ENCODE measurements at regions not wholly inside any gene's neighbourhood (a gene's known extent, or its start where the extent isn't known, plus 50 kb on each side); places are given as distances from the start of the nearest gene placed in this dataset.

DNA sequence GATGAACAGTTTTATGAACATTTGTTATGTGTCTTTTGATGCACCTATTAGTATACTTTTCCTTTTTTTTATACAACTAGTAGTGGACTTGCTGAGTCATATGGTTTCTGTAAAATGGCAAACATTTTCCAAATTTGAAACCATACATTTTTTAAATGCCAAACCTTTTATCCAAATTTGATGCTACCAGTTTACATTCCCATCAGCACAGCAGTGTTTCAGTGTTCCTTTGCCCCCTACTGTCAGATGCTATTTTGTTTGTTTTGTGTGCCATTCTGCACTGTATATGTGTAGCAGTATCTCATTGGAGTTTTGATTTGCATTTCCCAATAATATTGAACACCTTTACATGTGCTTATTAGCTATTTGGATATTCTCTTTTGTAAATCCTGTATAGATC, 219.4 kb downstream of the TANC2 start:
- H3K4me3 ChIP-seq (ENCODE audit: low read depth, low read length): no peak overlapping the region
- TF ChIP-seq, protein P1, sequence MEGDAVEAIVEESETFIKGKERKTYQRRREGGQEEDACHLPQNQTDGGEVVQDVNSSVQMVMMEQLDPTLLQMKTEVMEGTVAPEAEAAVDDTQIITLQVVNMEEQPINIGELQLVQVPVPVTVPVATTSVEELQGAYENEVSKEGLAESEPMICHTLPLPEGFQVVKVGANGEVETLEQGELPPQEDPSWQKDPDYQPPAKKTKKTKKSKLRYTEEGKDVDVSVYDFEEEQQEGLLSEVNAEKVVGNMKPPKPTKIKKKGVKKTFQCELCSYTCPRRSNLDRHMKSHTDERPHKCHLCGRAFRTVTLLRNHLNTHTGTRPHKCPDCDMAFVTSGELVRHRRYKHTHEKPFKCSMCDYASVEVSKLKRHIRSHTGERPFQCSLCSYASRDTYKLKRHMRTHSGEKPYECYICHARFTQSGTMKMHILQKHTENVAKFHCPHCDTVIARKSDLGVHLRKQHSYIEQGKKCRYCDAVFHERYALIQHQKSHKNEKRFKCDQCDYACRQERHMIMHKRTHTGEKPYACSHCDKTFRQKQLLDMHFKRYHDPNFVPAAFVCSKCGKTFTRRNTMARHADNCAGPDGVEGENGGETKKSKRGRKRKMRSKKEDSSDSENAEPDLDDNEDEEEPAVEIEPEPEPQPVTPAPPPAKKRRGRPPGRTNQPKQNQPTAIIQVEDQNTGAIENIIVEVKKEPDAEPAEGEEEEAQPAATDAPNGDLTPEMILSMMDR (IDR thresholded peaks at IDR 0.05; ENCODE audit: control insufficient read depth, extremely low read depth, insufficient read depth): 0 out of 2 replicates have a peak, but pooled peaks have one; percentile 5
- no peak for DNase-seq (ENCODE audit: low read depth)

DNA sequence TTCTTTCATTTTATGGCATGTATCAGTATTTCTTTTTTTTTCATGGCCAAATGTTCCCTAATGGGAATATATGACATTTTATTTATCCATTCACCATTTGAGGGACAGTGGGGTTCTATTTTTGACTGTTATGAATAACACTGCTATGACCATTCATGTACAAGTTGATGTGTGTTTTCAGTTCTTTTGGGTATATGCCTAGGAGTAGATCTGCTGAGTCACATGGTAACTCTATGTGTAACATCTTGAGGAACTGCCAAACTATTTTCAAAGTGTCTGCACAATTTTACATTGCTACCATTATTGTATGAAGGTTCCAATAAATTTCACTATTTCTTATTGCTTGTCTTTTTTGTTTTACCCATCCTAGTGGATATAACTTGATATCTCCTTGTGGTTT, 223.0 kb downstream of the TANC2 start:
- TF ChIP-seq, protein P1 (IDR thresholded peaks at IDR 0.05; ENCODE audit: control insufficient read depth, extremely low read depth, insufficient read depth): no peak
- H3K4me3 ChIP-seq (ENCODE audit: low read depth, low read length): no peak overlapping the region
- no peak for DNase-seq (ENCODE audit: low read depth)

DNA sequence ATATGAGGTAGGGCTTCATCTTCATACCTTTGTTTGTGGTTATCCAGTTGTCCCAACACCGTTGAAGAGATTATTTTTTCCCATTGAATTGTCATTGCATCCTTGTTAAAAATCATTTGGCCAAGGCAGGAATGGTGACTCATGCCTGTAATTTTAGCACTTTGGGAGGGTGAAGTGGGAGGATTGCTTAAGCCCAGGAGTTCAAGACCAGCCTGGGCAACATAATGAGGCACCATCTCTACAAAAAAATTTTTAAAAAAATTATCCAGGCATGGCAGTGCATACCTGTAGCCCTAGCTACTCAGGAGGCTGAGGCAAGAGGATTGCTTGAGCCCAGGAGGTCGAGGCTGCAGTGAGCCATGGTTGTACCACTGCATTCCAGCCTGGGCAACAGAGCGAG, 223.9 kb downstream of the TANC2 start:
- TF ChIP-seq, protein P1 (IDR thresholded peaks at IDR 0.05; ENCODE audit: control insufficient read depth, extremely low read depth, insufficient read depth): no peak
- H3K4me3 ChIP-seq (ENCODE audit: low read depth, low read length): no peak overlapping the region
- no peak for DNase-seq (ENCODE audit: low read depth)

DNA sequence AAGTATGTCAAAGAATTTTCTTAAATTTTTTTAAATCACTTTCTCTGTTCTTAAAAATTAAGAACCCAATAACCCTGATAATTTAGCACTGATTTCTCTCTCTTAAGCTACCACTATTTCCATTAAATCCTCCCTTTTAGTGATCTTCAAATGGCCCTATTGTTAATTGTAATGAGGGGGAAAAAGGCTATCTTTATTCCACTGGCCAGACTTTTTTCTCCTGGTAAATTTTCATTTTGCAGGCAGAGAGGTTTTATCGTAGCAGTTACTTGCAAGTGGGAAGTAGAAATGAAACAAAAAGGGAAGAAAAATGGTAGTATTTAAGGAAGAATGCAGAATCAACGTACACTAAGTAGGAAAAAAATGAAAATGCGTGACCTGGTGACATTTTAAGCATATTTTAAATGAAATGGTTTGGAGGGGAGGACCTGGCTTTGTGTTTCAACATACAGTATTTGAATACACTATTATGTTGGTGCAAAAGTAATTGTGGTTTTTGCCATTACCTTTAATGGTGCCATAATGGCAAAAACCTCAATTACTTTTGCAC, 224.9 kb downstream of the TANC2 start:
- TF ChIP-seq, protein P1 (IDR thresholded peaks at IDR 0.05; ENCODE audit: control insufficient read depth, extremely low read depth, insufficient read depth): no peak
- no peak overlapping the region for H3K4me3 ChIP-seq (ENCODE audit: low read depth, low read length)
- DNase-seq (ENCODE audit: low read depth): no peak

DNA sequence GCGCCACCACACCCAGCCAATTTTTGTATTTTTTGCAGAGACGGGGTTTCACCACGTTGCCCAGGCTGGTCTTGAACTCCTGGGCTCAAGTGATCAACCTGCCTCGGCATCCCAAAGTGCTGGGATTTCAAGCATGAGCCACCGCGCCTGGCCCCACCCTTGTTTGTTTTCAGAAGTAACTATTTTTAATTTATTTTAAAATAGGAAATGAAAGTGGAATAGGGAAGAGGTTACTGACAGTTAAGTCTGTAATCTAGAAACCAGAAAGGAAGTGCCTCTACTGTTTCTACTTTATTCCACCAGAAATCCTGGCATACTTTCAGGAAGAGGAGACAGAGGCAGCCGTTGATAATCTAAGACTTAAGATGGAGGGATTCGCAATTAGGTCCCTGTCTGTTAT, 225.6 kb downstream of the TANC2 start:
- DNase-seq (ENCODE audit: low read depth): no peak
- TF ChIP-seq, protein P1 (IDR thresholded peaks at IDR 0.05; ENCODE audit: control insufficient read depth, extremely low read depth, insufficient read depth): no peak

DNA sequence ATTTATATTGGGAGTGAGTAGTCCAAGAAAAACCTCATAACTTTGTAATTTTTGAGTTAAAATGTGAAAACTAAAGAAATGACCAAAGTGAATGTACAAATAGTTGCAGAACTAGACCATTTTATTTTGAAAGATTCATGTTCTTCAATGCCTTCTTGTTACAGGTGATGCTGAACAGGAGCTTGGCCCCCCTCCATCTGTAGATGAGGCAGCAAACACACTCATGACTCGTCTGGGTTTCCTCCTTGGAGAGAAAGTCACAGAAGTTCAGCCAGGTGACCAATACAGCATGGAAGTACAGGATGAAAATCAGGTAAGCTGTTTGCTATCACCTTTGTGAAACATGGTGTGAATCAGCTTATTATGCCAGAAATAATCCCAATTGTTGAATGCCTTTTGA, 227.8 kb downstream of the TANC2 start:
- TF ChIP-seq, protein P1 (IDR thresholded peaks at IDR 0.05; ENCODE audit: control insufficient read depth, extremely low read depth, insufficient read depth): no peak
- no peak for DNase-seq (ENCODE audit: low read depth)
- no peak overlapping the region for H3K4me3 ChIP-seq (ENCODE audit: low read depth, low read length)

More for the DNA sequence above, 225.6 kb downstream of the TANC2 start:
- H3K4me3 ChIP-seq (ENCODE audit: low read depth, low read length): no peak overlapping the region

DNA sequence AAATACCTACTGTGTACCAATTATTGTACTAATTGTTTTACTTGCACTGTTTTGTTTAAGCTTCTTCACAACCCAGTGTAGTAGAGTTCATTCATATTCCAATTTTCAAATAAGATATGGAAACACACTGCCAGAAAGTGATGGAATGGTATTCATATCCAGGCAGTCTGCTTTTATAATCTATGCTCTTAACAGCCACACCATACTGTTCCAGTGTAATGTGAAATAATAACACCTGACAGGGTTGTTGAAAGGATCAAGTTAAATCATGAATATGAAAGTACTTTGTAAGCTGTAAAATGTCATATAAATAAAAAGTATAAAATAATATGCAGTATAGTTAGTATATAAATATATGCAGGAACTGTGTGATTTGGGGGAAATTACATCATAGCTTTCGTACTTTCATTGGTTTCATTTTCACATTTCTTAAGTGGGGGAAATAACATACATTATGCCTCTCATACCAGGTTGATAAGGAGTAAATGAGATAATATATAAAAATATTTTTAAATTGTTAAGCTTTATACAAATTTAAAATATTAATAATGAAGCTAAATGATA, 230.8 kb downstream of the TANC2 start:
- H3K4me3 ChIP-seq (ENCODE audit: low read depth, low read length): no peak overlapping the region
- TF ChIP-seq, protein P1 (IDR thresholded peaks at IDR 0.05; ENCODE audit: control insufficient read depth, extremely low read depth, insufficient read depth): no peak
- no peak for DNase-seq (ENCODE audit: low read depth)
